Hepatocyte (in vitro differentiated cells): ENCODE measurements at regions not wholly inside any gene's neighbourhood (a gene's known extent, or its start where the extent isn't known, plus 50 kb on each side); places are given as distances from the start of the nearest gene placed in this dataset.

Source experiments
- DNase-seq: peaks from one replicate; pipeline ENCODE4 v3.0.0-alpha.2; 2016; ENCODE audit warnings: low spot score
- H2AFZ ChIP-seq: fragments of 200-600 bp; sonication (generic); 2 replicates; pipeline ENCODE4 v1.6.0; 2016; ENCODE audit warnings: antibody characterized with exemption, mild to moderate bottlenecking
- H3K27ac ChIP-seq: fragments of 200-600 bp; sonication (generic); 2 replicates; pipeline ENCODE4 v1.5.1; 2016; ENCODE audit warnings: mild to moderate bottlenecking
- H3K27me3 ChIP-seq: fragments of 200-600 bp; sonication (generic); 2 replicates; pipeline ENCODE4 v1.6.1; 2016
- H3K36me3 ChIP-seq: fragments of 200-600 bp; sonication (generic); replicated peaks from 2 replicates; pipeline ENCODE4 v1.5.1; 2016; ENCODE audit warnings: low read depth; ENCODE audit not compliant: insufficient read depth
- H3K4me1 ChIP-seq: fragments of 200-600 bp; sonication (generic); 2 replicates; pipeline ENCODE4 v1.5.1; 2016; ENCODE audit warnings: mild to moderate bottlenecking, moderate library complexity; ENCODE audit not compliant: insufficient read depth
- H3K4me2 ChIP-seq: fragments of 200-600 bp; sonication (generic); 2 replicates; pipeline ENCODE4 v1.6.0; 2016
- H3K4me3 ChIP-seq: fragments of 200-600 bp; sonication (generic); 2 replicates; pipeline ENCODE4 v1.5.1; 2016; ENCODE audit warnings: mild to moderate bottlenecking
- H3K79me2 ChIP-seq: fragments of 200-600 bp; sonication (generic); 2 replicates; pipeline ENCODE4 v1.6.0; 2017; ENCODE audit warnings: mild to moderate bottlenecking
- H3K9me2 ChIP-seq: fragments of 200-600 bp; sonication (generic); replicated peaks from 2 replicates; pipeline ENCODE4 v1.6.0; 2017; ENCODE audit warnings: mild to moderate bottlenecking; ENCODE audit not compliant: insufficient read depth
- H3K9me3 ChIP-seq: fragments of 200-600 bp; sonication (generic); 2 replicates; pipeline ENCODE4 v1.5.1; 2016; ENCODE audit warnings: low read depth, mild to moderate bottlenecking
- H4K20me1 ChIP-seq: fragments of 200-600 bp; sonication (generic); 2 replicates; pipeline ENCODE4 v1.6.0; 2016; ENCODE audit warnings: mild to moderate bottlenecking; ENCODE audit not compliant: insufficient read depth, poor library complexity, severe bottlenecking
- CTCF ChIP-seq: fragments of 200-600 bp; sonication (generic); IDR thresholded peaks from 2 replicates; pipeline ENCODE4 v1.5.1; 2016; ENCODE audit warnings: antibody characterized with exemption, mild to moderate bottlenecking; ENCODE audit not compliant: poor library complexity
- EZH2 ChIP-seq: fragments of 200-600 bp; sonication (generic); IDR thresholded peaks from 2 replicates; pipeline ENCODE4 v1.6.1; 2016; ENCODE audit warnings: antibody characterized with exemption, mild to moderate bottlenecking, borderline replicate concordance
- EZH2phosphoT487 ChIP-seq: fragments of 200-600 bp; sonication (generic); IDR thresholded peaks from one replicate; pipeline ENCODE4 v1.6.1; 2018; ENCODE audit warnings: antibody characterized with exemption, mild to moderate bottlenecking, low read depth, moderate library complexity; ENCODE audit not compliant: unreplicated experiment, severe bottlenecking
- WGBS: methylation state at CpG from one replicate; pipeline ENCODE4 v1.1.6; 2016; ENCODE audit warnings: low lambda C conversion rate; ENCODE audit errors: missing lambda C conversion rate; 5-methylcytosine and 5-hydroxymethylcytosine counted together

- no peaks in the 10 kb centered on the region for H3K4me1 ChIP-seq
- H4K20me1 ChIP-seq = no peaks in the 10 kb centered on the region
- no peaks in the 10 kb centered on the region for H3K9me2 ChIP-seq
- H3K9me3 ChIP-seq = no peaks in the 10 kb centered on the region
- H3K27me3 ChIP-seq = no peaks in the 10 kb centered on the region
- H3K4me2 ChIP-seq = no peak overlapping the region
- TF ChIP-seq EZH2phosphoT487 = no peak
- TF ChIP-seq EZH2 = no peak
- TF ChIP-seq CTCF = no peak
- H2AFZ ChIP-seq = no peak overlapping the region
- no peak overlapping the region for H3K4me3 ChIP-seq
- H3K27ac ChIP-seq = no peak overlapping the region
- no peaks in the 10 kb centered on the region for H3K79me2 ChIP-seq
- no peaks in the 10 kb centered on the region for H3K36me3 ChIP-seq
- WGBS = 78% methylated on average over 10 of the region's 10 CpGs
- no peak for DNase-seq
Measured at GRCh38 chr10:130392031-130392430, 255.8 kb downstream of the GLRX3 start.

- no peak overlapping the region for H3K4me3 ChIP-seq
- no peaks in the 10 kb centered on the region for H3K79me2 ChIP-seq
- no peak overlapping the region for H2AFZ ChIP-seq
- DNase-seq = no peak
- H3K27ac ChIP-seq = no peak overlapping the region
- TF ChIP-seq EZH2 (no peak), EZH2phosphoT487 (no peak), CTCF (no peak)
- H3K4me2 ChIP-seq = no peak overlapping the region
- H4K20me1 ChIP-seq = no peaks in the 10 kb centered on the region
- H3K4me1 ChIP-seq = no peaks in the 10 kb centered on the region
- H3K9me2 ChIP-seq = no peaks in the 10 kb centered on the region
- H3K36me3 ChIP-seq = no peaks in the 10 kb centered on the region
- no peaks in the 10 kb centered on the region for H3K9me3 ChIP-seq
- 93% methylated on average over 4 of the region's 4 CpGs for WGBS
- H3K27me3 ChIP-seq = no peaks in the 10 kb centered on the region
Measured at GRCh38 chr10:130393342-130393741, 257.2 kb downstream of the GLRX3 start.

- Histone ChIP-seq H3K9me3 (no peaks in the 10 kb centered on the region), H3K4me2 (no peak overlapping the region), H3K4me1 (no peaks in the 10 kb centered on the region), H3K27ac (no peak overlapping the region), H3K27me3 (no peaks in the 10 kb centered on the region), H2AFZ (no peak overlapping the region), H3K79me2 (no peaks in the 10 kb centered on the region), H3K9me2 (no peaks in the 10 kb centered on the region), H3K4me3 (no peak overlapping the region), H4K20me1 (no peaks in the 10 kb centered on the region), H3K36me3 (no peaks in the 10 kb centered on the region)
- TF ChIP-seq CTCF = no peak
- TF ChIP-seq EZH2phosphoT487 = no peak
- no peak for TF ChIP-seq EZH2
- no peak for DNase-seq
- 78% methylated on average over 7 of the region's 7 CpGs for WGBS
Measured at GRCh38 chr10:130394832-130395231, 258.6 kb downstream of the GLRX3 start.
